ENCODE measurements at regions not wholly inside any gene's neighbourhood (a gene's known extent, or its start where the extent isn't known, plus 50 kb on each side); places are given as distances from the start of the nearest gene placed in this dataset.

- H3K4me3 ChIP-seq (replicated peaks; ENCODE audit: low read depth, low read length) = no peak overlapping the region
- no peak for DNase-seq (ENCODE audit: low read depth)
- TF ChIP-seq, protein P1, sequence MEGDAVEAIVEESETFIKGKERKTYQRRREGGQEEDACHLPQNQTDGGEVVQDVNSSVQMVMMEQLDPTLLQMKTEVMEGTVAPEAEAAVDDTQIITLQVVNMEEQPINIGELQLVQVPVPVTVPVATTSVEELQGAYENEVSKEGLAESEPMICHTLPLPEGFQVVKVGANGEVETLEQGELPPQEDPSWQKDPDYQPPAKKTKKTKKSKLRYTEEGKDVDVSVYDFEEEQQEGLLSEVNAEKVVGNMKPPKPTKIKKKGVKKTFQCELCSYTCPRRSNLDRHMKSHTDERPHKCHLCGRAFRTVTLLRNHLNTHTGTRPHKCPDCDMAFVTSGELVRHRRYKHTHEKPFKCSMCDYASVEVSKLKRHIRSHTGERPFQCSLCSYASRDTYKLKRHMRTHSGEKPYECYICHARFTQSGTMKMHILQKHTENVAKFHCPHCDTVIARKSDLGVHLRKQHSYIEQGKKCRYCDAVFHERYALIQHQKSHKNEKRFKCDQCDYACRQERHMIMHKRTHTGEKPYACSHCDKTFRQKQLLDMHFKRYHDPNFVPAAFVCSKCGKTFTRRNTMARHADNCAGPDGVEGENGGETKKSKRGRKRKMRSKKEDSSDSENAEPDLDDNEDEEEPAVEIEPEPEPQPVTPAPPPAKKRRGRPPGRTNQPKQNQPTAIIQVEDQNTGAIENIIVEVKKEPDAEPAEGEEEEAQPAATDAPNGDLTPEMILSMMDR (IDR thresholded peaks at IDR 0.05; ENCODE audit: low read length, missing control alignments) = no peak
Observed at GRCh38 chr20:52654567-52654966, 317.6 kb upstream of the TSHZ2 start.

GRCh38 chr20:52652271-52652670, 319.9 kb upstream of the TSHZ2 start:
- H3K4me3 ChIP-seq (replicated peaks; ENCODE audit: low read depth, low read length) = no peak overlapping the region
- DNase-seq (ENCODE audit: low read depth) = no peak
- TF ChIP-seq, protein P1 (IDR thresholded peaks at IDR 0.05; ENCODE audit: low read length, missing control alignments) = no peak

DNA sequence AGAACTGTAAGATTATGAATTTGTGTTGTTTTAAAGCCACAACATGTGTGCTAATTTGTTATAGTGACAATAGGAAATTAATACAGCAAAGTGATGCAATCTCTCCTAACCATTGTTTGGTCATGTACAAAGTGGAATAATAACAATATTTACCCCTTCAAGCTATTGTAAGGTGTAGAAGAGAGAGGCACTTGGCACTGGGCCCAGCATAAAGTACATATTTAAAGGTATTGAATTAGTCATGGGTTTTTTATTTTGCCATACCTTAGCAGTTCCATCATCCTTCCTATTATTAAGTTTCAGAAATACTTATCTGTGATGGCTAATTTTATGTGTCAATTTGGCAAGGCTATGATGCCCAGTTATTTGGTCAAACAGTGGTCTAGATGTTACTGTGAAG, 322.4 kb upstream of the TSHZ2 start:
- TF ChIP-seq, protein P1 (IDR thresholded peaks at IDR 0.05; ENCODE audit: low read length, missing control alignments) = no peak
- DNase-seq (ENCODE audit: low read depth) = no peak
- no peak overlapping the region for H3K4me3 ChIP-seq (replicated peaks; ENCODE audit: low read depth, low read length)

- H3K4me3 ChIP-seq (replicated peaks; ENCODE audit: low read depth, low read length) = no peak overlapping the region
- DNase-seq (ENCODE audit: low read depth) = no peak
- TF ChIP-seq, protein P1 (IDR thresholded peaks at IDR 0.05; ENCODE audit: low read length, missing control alignments) = no peak
Observed at GRCh38 chr20:52645822-52646221, 326.3 kb upstream of the TSHZ2 start.

GRCh38 chr20:52643034-52643433, 329.1 kb upstream of the TSHZ2 start:
- TF ChIP-seq, protein P1 (IDR thresholded peaks at IDR 0.05; ENCODE audit: low read length, missing control alignments) = no peak
- H3K4me3 ChIP-seq (replicated peaks; ENCODE audit: low read depth, low read length) = no peak overlapping the region
- DNase-seq (ENCODE audit: low read depth) = no peak

DNA sequence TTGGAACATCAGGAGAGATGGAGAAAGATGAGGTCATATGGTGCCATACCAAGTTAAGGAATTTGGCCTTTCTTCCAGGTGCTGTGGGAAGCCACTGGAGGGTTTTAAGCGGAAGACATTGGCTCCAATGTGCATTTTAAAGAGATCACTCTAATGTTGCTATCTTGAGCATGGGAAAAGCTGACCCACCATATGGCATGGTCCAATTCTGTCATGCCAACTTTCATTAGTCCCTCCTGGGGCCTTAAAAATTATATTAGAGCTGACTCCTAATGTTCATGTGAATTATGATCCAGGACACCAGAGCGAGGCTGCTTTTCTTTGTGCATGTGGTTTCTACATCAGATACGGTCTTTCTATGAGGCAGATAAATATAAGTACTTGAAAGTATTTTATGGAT, 335.0 kb upstream of the TSHZ2 start:
- no peak for DNase-seq (ENCODE audit: low read depth)
- TF ChIP-seq, protein P1 (IDR thresholded peaks at IDR 0.05; ENCODE audit: low read length, missing control alignments) = no peak
- H3K4me3 ChIP-seq (replicated peaks; ENCODE audit: low read depth, low read length) = no peak overlapping the region

GRCh38 chr20:52631469-52631868, 340.7 kb upstream of the TSHZ2 start:
- no peak for DNase-seq (ENCODE audit: low read depth)
- H3K4me3 ChIP-seq (replicated peaks; ENCODE audit: low read depth, low read length) = no peak overlapping the region
- TF ChIP-seq, protein P1 (IDR thresholded peaks at IDR 0.05; ENCODE audit: low read length, missing control alignments) = no peak
